Mucosa of rectum (tissue), 2 donors: ENCODE measurements at regions not wholly inside any gene's neighbourhood (a gene's known extent, or its start where the extent isn't known, plus 50 kb on each side); places are given as distances from the start of the nearest gene placed in this dataset.
A peak's percentile ranks its signal among the peaks of the same experiment; 100 is the strongest.
"Not testable (repeated sequence)": the region's sequence is repeated elsewhere in the genome, so short reads cannot be mapped to it uniquely, and the experiment has no call there.

Source experiments
- H3K27ac ChIP-seq, 2 donors: one replicate each; pipeline ENCODE4 v1.7.0; 2013; ENCODE audit warnings: inconsistent platforms in 2 of 2, low read depth in 2 of 2, low read length in 2 of 2
- H3K27me3 ChIP-seq, 2 donors: one replicate each; pipeline ENCODE4 v1.7.0; 2013; ENCODE audit warnings: low read length in 2 of 2; ENCODE audit not compliant: control insufficient read depth in 2 of 2, insufficient read depth in 2 of 2
- H3K36me3 ChIP-seq, 2 donors: one replicate each; pipeline ENCODE4 v1.7.0; 2013; ENCODE audit warnings: low read length in 2 of 2; ENCODE audit not compliant: control insufficient read depth in 2 of 2, insufficient read depth in 2 of 2
- H3K4me1 ChIP-seq, 2 donors: one replicate each; pipeline ENCODE4 v1.7.0; 2013; ENCODE audit warnings: low read length in 2 of 2, mild to moderate bottlenecking in 1 of 2; ENCODE audit not compliant: control insufficient read depth in 2 of 2, insufficient read depth in 2 of 2
- H3K4me3 ChIP-seq, 2 donors: one replicate each; pipeline ENCODE4 v1.7.0; 2013; ENCODE audit warnings: low read length in 2 of 2
- H3K9ac ChIP-seq, 2 donors: one replicate each; pipeline ENCODE4 v1.7.0; 2013; ENCODE audit warnings: low read length in 2 of 2, low read depth in 1 of 2, mild to moderate bottlenecking in 1 of 2
- H3K9me3 ChIP-seq, 2 donors: one replicate each; pipeline ENCODE4 v1.7.0; 2013; ENCODE audit warnings: low read length in 2 of 2; ENCODE audit not compliant: control insufficient read depth in 2 of 2
- donor health status: healthy.
- donor health status: Normal muscosa, but diverticular disease.

GRCh38 chr2:143933946-143934569 is 585.9 kb downstream of the ZEB2 start:
- Histone ChIP-seq H3K27ac (peak overlapping the region in 1 of 2 donors; percentile 24), H3K27me3 (peaks cover 13 to 14% of the 10 kb centered on the region in 2 donors), H3K36me3 (no peaks in the 10 kb centered on the region), H3K4me3 (no peak overlapping the region), H3K4me1 (peaks cover 0 to 4% of the 10 kb centered on the region in 2 donors), H3K9me3 (no peaks in the 10 kb centered on the region), H3K9ac (no peak overlapping the region)

GRCh38 chr2:143930891-143931290 is 589.0 kb downstream of the ZEB2 start:
- Histone ChIP-seq H3K36me3 (no peaks in the 10 kb centered on the region), H3K9ac (no peak overlapping the region), H3K4me1 (no peaks in the 10 kb centered on the region), H3K4me3 (no peak overlapping the region), H3K27me3 (peaks cover 2 to 5% of the 10 kb centered on the region in 2 donors), H3K9me3 (no peaks in the 10 kb centered on the region), H3K27ac (no peak overlapping the region)

- no peak overlapping the region for H3K27ac ChIP-seq
Measured at GRCh38 chr2:143928613-143929012, 591.3 kb downstream of the ZEB2 start.

GRCh38 chr2:143928184-143928583 is 591.7 kb downstream of the ZEB2 start:
- Histone ChIP-seq H3K36me3 (no peaks in the 10 kb centered on the region), H3K4me3 (no peak overlapping the region), H3K4me1 (no peaks in the 10 kb centered on the region), H3K9me3 (no peaks in the 10 kb centered on the region), H3K9ac (no peak overlapping the region), H3K27me3 (no peaks in the 10 kb centered on the region), H3K27ac (no peak overlapping the region)

More at GRCh38 chr2:143928613-143929012, 591.3 kb downstream of the ZEB2 start:
- no peaks in the 10 kb centered on the region for H3K4me1 ChIP-seq
- H3K27me3 ChIP-seq = no peaks in the 10 kb centered on the region
- H3K9me3 ChIP-seq = no peaks in the 10 kb centered on the region
- H3K4me3 ChIP-seq = no peak overlapping the region
- no peak overlapping the region for H3K9ac ChIP-seq
- H3K36me3 ChIP-seq = no peaks in the 10 kb centered on the region

GRCh38 chr2:143926736-143927135 is 593.2 kb downstream of the ZEB2 start:
- Histone ChIP-seq H3K9me3 (no peaks in the 10 kb centered on the region), H3K36me3 (no peaks in the 10 kb centered on the region), H3K27ac (no peak overlapping the region), H3K27me3 (no peaks in the 10 kb centered on the region), H3K4me3 (no peak overlapping the region), H3K9ac (no peak overlapping the region), H3K4me1 (no peaks in the 10 kb centered on the region)

- H3K9me3 ChIP-seq, H3K4me1 ChIP-seq, H3K36me3 ChIP-seq, H3K27ac ChIP-seq, H3K4me3 ChIP-seq, H3K27me3 ChIP-seq, H3K9ac ChIP-seq: not testable (repeated sequence)
Measured at GRCh38 chr2:143922261-143922830, 597.6 kb downstream of the ZEB2 start.

GRCh38 chr2:143918465-143918989 is 601.4 kb downstream of the ZEB2 start:
- no peak overlapping the region for H3K27ac ChIP-seq
- no peaks in the 10 kb centered on the region for H3K36me3 ChIP-seq
- no peak overlapping the region for H3K4me3 ChIP-seq
- no peaks in the 10 kb centered on the region for H3K27me3 ChIP-seq
- no peak overlapping the region for H3K9ac ChIP-seq
- H3K9me3 ChIP-seq = peaks cover 0 to 9% of the 10 kb centered on the region in 2 donors
- no peaks in the 10 kb centered on the region for H3K4me1 ChIP-seq

- Histone ChIP-seq H3K4me3 (no peak overlapping the region), H3K9me3 (peaks cover 0 to 9% of the 10 kb centered on the region in 2 donors), H3K36me3 (no peaks in the 10 kb centered on the region), H3K27me3 (no peaks in the 10 kb centered on the region), H3K9ac (no peak overlapping the region), H3K27ac (no peak overlapping the region), H3K4me1 (no peaks in the 10 kb centered on the region)
Measured at GRCh38 chr2:143916781-143917180, 603.1 kb downstream of the ZEB2 start.

GRCh38 chr2:143909577-143910353 is 610.2 kb downstream of the ZEB2 start:
- Histone ChIP-seq H3K27me3 (no peaks in the 10 kb centered on the region), H3K36me3 (no peaks in the 10 kb centered on the region), H3K4me1 (no peaks in the 10 kb centered on the region), H3K9ac (no peak overlapping the region), H3K9me3 (no peaks in the 10 kb centered on the region), H3K27ac (no peak overlapping the region), H3K4me3 (no peak overlapping the region)

- H3K4me3 ChIP-seq = no peak overlapping the region
- H3K9ac ChIP-seq = no peak overlapping the region
- no peaks in the 10 kb centered on the region for H3K4me1 ChIP-seq
- no peak overlapping the region for H3K27ac ChIP-seq
- no peaks in the 10 kb centered on the region for H3K27me3 ChIP-seq
- no peaks in the 10 kb centered on the region for H3K9me3 ChIP-seq
- no peaks in the 10 kb centered on the region for H3K36me3 ChIP-seq
Measured at GRCh38 chr2:143908843-143909242, 611.1 kb downstream of the ZEB2 start.
